GM12875 (cell line): ENCODE measurements at regions not wholly inside any gene's neighbourhood (a gene's known extent, or its start where the extent isn't known, plus 50 kb on each side); places are given as distances from the start of the nearest gene placed in this dataset.

ENCODE experiments used
- H3K4me3 ChIP-seq: one replicate; pipeline ENCODE4 v1.5.1; 2011; ENCODE audit warnings: low read depth, low read length, control low read depth
- TF ChIP-seq, protein P1 (sequence below): IDR thresholded peaks from 2 replicates; pipeline ENCODE4 v1.5.1; 2011; ENCODE audit warnings: low read depth, mild to moderate bottlenecking, control low read depth, inconsistent platforms, low read length, moderate library complexity, borderline replicate concordance; ENCODE audit not compliant: insufficient read depth

DNA sequence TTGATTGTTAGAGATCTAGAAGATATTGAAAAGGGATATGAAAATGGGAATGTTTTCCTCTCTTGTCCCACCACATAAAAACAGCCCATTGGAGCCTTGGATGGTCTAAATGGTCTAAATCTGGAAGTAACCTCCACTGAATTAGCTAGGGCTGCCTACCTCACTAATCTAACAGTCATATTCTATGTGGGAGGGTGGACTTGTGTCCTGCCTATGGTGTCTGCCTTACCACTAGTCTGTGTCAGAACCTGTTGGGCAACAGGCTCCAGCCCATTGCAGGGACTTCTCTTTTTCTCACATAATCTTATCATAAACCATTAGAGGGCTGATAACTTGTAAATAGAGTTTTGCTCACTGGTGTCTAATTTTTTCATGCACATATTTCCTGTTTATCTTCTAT lies 548.8 kb upstream of the CDH18 start:
- H3K4me3 ChIP-seq = no peak overlapping the region
- TF ChIP-seq, protein P1, sequence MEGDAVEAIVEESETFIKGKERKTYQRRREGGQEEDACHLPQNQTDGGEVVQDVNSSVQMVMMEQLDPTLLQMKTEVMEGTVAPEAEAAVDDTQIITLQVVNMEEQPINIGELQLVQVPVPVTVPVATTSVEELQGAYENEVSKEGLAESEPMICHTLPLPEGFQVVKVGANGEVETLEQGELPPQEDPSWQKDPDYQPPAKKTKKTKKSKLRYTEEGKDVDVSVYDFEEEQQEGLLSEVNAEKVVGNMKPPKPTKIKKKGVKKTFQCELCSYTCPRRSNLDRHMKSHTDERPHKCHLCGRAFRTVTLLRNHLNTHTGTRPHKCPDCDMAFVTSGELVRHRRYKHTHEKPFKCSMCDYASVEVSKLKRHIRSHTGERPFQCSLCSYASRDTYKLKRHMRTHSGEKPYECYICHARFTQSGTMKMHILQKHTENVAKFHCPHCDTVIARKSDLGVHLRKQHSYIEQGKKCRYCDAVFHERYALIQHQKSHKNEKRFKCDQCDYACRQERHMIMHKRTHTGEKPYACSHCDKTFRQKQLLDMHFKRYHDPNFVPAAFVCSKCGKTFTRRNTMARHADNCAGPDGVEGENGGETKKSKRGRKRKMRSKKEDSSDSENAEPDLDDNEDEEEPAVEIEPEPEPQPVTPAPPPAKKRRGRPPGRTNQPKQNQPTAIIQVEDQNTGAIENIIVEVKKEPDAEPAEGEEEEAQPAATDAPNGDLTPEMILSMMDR = no peak

DNA sequence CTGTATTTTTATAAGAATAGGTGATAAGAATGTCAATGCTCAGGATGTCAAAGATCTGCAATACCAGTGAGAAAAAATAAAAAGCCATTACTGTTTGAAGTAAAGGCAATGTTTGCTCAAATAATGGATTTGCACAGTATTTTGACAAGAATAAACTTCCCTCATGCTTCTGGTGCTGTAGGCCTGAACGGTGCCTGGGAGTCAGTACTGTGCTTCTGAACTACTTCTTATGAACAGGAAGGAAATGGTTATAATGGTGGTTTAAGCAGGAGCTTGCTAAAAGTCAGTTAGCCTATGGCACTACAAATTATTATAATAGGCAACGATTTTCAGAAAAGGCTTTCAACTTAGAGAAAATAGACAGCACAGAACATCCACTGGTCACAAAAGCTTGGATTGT lies 548.3 kb upstream of the CDH18 start:
- TF ChIP-seq, protein P1 = no peak
- no peak overlapping the region for H3K4me3 ChIP-seq

DNA sequence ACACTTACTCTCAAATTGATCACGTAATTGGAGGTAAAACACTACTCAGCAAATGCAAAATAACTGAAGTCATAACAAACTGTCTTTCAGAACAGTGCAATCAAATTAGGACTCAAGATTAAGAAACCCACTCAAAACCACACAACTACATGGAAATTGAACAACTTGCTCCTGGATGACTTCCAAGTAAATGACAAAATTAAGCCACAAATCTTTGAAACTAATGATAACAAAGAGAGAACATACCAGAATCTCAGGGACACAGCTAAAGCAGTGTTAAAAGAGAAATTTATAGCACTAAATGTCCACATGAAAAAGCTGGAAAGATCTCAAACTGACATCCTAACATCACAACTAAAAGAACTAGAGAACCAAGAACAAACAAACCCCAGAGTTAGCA lies 540.5 kb upstream of the CDH18 start:
- TF ChIP-seq, protein P1 = no peak
- H3K4me3 ChIP-seq = no peak overlapping the region

DNA sequence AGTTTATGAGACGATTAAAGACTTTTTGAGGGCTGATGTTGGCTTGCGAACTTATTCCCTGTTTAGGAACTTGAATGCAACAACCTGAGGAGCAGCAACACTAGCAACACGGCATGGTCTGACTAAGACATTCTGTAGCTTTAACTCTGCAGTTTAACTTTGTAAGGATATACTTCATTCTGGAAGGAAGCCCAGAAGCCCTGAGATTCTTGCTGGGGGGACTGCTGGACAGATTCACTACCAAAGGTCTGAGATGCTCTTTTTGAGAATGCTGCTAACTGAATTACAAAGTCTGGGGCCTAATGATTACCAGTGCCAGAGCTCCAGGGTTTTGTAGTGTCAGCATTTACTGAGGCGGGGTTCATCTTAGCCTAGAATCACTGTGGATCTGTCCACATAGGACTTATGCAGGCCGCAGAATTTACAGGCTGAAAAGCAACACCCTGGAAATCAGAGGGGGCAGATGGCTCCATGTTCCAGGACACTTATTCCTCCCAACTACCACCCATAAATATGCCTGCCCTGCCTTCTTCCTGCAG lies 537.1 kb upstream of the CDH18 start:
- H3K4me3 ChIP-seq = no peak overlapping the region
- TF ChIP-seq, protein P1 = no peak

DNA sequence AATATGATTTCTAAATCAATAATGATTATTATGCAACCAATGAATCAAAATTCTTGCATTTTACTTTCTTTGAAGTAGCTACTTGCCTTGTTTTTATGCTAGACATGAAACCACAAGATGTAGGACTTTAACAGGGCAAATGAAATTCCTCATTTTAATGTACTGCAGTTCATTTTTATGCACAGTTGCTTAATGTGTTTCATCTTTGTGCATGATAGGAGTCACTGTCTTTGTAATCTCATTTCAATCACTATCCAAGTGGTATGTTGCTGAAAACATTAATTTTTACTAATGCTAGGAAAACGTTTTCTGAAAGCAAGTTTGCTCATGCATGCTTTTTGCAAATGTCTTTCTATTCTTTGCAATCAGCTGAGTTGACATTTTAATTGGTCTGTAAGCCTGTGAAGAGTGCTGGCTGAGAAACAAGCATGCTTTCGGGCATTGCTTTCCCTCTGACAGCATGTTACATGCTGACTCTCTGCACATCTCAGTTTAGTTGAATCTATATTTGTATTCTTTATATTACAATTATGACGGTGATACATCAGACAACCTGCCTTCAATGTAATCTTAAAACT lies 535.0 kb upstream of the CDH18 start:
- TF ChIP-seq, protein P1 = no peak

DNA sequence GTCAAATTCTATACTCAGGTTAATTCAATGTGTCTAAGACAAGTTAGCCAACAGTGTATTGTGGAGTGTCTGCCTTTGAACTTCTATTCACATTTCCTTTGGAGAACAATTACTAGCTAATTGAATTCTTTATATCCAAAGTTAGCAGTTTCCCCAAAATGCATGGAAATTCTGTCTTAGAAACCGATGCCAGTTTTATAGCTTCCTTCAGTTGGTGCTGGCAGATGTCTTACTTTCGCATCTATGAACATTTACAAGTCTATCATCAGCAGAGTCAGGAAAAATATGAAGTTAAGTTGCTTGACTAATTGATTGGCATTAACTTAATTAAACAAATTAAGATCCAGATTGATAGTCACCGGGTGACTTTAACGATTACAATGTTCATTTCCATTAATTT lies 527.6 kb upstream of the CDH18 start:
- TF ChIP-seq, protein P1 = no peak
- H3K4me3 ChIP-seq = no peak overlapping the region

More for the DNA sequence above, 535.0 kb upstream of the CDH18 start:
- no peak overlapping the region for H3K4me3 ChIP-seq

DNA sequence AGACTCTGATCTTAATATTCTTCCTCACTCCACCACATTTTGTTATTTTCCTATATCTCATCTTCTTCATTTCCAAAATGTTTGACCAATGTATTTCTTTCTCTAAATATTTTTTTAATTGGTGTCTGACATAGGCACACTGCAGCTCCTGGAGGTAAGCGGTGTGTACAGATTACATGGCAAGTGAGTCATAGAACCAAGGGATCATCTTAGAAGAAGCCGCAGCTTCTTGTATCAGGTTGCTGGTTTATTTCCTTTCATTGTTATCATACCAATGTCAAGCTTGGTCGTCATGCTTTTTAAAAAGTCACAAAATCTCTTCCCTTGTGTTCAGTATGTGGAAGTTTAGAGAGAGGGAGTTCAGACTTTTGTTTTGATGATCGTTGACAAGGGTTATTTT lies 526.1 kb upstream of the CDH18 start:
- TF ChIP-seq, protein P1 = no peak
- no peak overlapping the region for H3K4me3 ChIP-seq
